ENCODE measurements at regions not wholly inside any gene's neighbourhood (a gene's known extent, or its start where the extent isn't known, plus 50 kb on each side); places are given as distances from the start of the nearest gene placed in this dataset.

DNA sequence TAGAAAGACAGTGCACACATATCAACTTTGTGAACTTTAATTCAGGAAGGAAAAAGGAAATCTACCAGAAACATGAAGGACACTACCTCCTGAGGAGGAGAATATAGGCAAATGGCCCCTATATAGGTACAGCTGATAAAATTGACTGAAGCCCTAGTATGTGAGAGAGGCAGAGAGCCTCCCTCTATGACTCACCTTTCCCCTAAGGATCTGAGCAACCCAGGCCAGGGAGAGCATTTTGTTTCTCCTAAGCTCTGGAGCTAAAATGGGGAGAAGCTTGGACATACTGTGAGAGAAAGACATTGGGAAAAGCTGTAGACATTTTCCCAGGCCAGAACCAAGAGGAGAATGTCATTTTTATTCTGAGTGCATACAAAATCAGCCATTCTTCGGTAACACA lies 303.5 kb downstream of the AHR start:
- ATAC-seq (replicated peaks): no peak
- no peak overlapping the region for H3K27ac Mint-ChIP-seq

GRCh38 chr7:17608114-17608833 lies 309.8 kb downstream of the AHR start:
- no peak for ATAC-seq (replicated peaks)
- DNase-seq: no peak
- no peak overlapping the region for H3K4me3 Mint-ChIP-seq
- H3K4me1 Mint-ChIP-seq (ENCODE audit: low read depth in 2 of 2): no peaks in the 10 kb centered on the region
- H3K9me3 Mint-ChIP-seq: peaks cover 2 to 6% of the 10 kb centered on the region in 2 donors
- H3K36me3 Mint-ChIP-seq (ENCODE audit: insufficient read depth): no peaks in the 10 kb centered on the region
- no peak overlapping the region for H3K27ac Mint-ChIP-seq
- peaks cover 25 to 41% of the 10 kb centered on the region in 2 donors for H3K27me3 Mint-ChIP-seq

More for the DNA sequence above, 303.5 kb downstream of the AHR start:
- H3K4me3 Mint-ChIP-seq: no peak overlapping the region
- H3K9me3 Mint-ChIP-seq: peaks cover 2 to 6% of the 10 kb centered on the region in 2 donors
- DNase-seq: no peak
- no peaks in the 10 kb centered on the region for H3K4me1 Mint-ChIP-seq (ENCODE audit: low read depth in 2 of 2)
- peaks cover 33 to 44% of the 10 kb centered on the region in 2 donors for H3K27me3 Mint-ChIP-seq
- no peaks in the 10 kb centered on the region for H3K36me3 Mint-ChIP-seq (ENCODE audit: insufficient read depth)

DNA sequence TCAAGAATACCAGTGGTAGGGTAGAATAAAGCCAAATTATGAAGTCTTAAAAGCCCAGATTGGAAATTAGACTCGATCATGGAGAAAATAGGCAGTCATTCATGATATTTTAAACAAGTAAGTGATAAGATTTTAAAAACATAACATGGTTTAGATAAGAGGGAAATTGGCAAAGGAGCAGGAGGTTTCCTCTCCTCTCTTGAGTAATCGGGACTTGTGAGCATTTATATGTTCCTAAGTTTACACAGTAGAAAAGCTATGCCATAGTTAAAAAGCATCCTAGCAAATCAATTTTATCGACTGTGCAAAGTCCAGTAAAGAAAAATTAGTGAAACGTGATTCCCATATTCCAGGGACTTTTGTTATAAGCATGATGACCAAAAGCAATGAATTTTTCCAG lies 313.2 kb downstream of the AHR start:
- Mint-ChIP-seq H3K9me3 (peaks cover 0 to 1% of the 10 kb centered on the region in 2 donors), H3K4me3 (no peak overlapping the region), H3K36me3 (ENCODE audit: insufficient read depth) (no peaks in the 10 kb centered on the region), H3K27ac (no peak overlapping the region), H3K27me3 (peaks cover 0 to 7% of the 10 kb centered on the region in 2 donors), H3K4me1 (ENCODE audit: low read depth in 2 of 2) (no peaks in the 10 kb centered on the region)
- ATAC-seq (replicated peaks): no peak
- no peak for DNase-seq

- H3K27ac Mint-ChIP-seq: no peak overlapping the region
- peaks cover 0 to 8% of the 10 kb centered on the region in 2 donors for H3K27me3 Mint-ChIP-seq
- ATAC-seq (replicated peaks) (no peak), DNase-seq (no peak)
- H3K36me3 Mint-ChIP-seq (ENCODE audit: insufficient read depth): no peaks in the 10 kb centered on the region
- H3K4me1 Mint-ChIP-seq (ENCODE audit: low read depth in 2 of 2): peaks cover 0 to 3% of the 10 kb centered on the region in 2 donors
- no peak overlapping the region for H3K4me3 Mint-ChIP-seq
- H3K9me3 Mint-ChIP-seq: peaks cover 0 to 1% of the 10 kb centered on the region in 2 donors
Measured at GRCh38 chr7:17613338-17614041, 315.0 kb downstream of the AHR start.

- no peak overlapping the region for H3K4me3 Mint-ChIP-seq
- no peak for DNase-seq
- peaks cover 0 to 8% of the 10 kb centered on the region in 2 donors for H3K27me3 Mint-ChIP-seq
Measured at GRCh38 chr7:17617380-17617779, 318.9 kb downstream of the AHR start.

DNA sequence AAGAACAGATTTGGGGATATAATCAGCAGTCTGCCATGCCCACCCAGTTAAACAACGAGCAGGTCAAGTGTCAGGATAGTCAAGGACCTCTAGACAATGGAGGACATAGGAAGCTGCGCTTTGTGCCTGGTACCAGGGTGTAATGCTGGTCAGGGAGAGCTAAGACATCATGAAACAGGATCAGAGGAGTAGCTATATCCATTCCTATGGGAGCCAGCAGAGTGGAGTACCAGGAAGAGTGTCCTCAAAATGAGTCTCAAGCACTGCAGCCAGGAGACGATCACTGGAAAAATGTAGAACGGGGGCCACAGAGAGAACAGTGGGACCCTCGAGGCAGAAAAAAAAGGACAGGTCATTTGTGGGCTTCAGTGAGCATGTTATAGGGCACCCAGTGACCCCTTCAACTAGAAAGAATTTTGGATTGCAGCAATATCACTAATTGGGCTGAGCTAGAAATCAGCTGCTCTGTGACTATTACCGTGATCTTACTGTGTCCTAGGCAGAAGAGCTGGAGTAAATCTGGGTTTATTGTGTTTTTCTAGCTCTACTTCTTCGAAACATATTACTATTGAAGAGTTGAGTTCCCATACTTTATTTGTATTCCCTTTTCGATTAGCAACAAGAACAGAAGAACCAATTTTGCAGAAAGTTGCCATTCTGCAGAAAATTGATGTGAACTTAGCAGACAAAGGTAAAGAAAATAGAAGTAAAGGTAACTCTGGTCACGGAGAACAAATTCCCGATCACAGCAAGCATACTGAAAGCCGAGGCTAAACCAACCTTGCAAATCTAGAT lies 319.6 kb downstream of the AHR start:
- Mint-ChIP-seq H3K4me1 (ENCODE audit: low read depth in 2 of 2) (peaks cover 0 to 3% of the 10 kb centered on the region in 2 donors), H3K9me3 (peaks cover 0 to 1% of the 10 kb centered on the region in 2 donors), H3K36me3 (ENCODE audit: insufficient read depth) (no peaks in the 10 kb centered on the region), H3K27ac (no peak overlapping the region), H3K27me3 (peaks cover 0 to 8% of the 10 kb centered on the region in 2 donors), H3K4me3 (no peak overlapping the region)
- ATAC-seq (replicated peaks) (no peak), DNase-seq (no peak)

More at GRCh38 chr7:17617380-17617779, 318.9 kb downstream of the AHR start:
- peaks cover 0 to 3% of the 10 kb centered on the region in 2 donors for H3K4me1 Mint-ChIP-seq (ENCODE audit: low read depth in 2 of 2)
- ATAC-seq (replicated peaks): no peak
- H3K27ac Mint-ChIP-seq: no peak overlapping the region
- peaks cover 0 to 1% of the 10 kb centered on the region in 2 donors for H3K9me3 Mint-ChIP-seq
- no peaks in the 10 kb centered on the region for H3K36me3 Mint-ChIP-seq (ENCODE audit: insufficient read depth)

- no peak for ATAC-seq (replicated peaks)
- H3K4me3 Mint-ChIP-seq: no peak overlapping the region
- no peak for DNase-seq
- peaks cover 0 to 3% of the 10 kb centered on the region in 2 donors for H3K4me1 Mint-ChIP-seq (ENCODE audit: low read depth in 2 of 2)
- H3K9me3 Mint-ChIP-seq: peaks cover 0 to 1% of the 10 kb centered on the region in 2 donors
- no peak overlapping the region for H3K27ac Mint-ChIP-seq
- H3K36me3 Mint-ChIP-seq (ENCODE audit: insufficient read depth): no peaks in the 10 kb centered on the region
- H3K27me3 Mint-ChIP-seq: peaks cover 0 to 8% of the 10 kb centered on the region in 2 donors
Measured at GRCh38 chr7:17618652-17618974, 320.2 kb downstream of the AHR start.

- Mint-ChIP-seq H3K36me3 (ENCODE audit: insufficient read depth) (no peaks in the 10 kb centered on the region), H3K4me3 (no peak overlapping the region)
- no peak for DNase-seq
Measured at GRCh38 chr7:17619196-17619818, 320.9 kb downstream of the AHR start.

DNA sequence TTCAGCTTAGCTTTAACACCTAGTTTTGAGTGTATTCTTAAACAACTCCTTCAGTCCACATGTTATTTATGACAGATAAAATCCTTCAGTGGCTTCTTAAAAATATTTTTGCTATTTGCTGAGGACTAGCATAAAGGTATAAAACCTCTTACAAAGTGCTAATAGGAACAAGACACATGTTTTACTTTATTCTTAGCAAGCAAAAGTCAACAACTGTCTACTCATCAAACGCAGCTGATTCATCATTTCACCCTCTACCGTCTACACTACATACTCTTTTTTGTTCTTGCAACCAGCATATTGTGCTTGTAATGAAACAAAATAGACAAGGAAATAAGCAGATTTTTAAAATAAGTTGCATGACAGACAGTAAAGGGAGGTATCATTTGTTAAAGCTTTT lies 319.7 kb downstream of the SNX13 start:
- Mint-ChIP-seq H3K4me1 (ENCODE audit: low read depth in 2 of 2) (peaks cover 0 to 3% of the 10 kb centered on the region in 2 donors), H3K9me3 (no peaks in the 10 kb centered on the region), H3K27me3 (peaks cover 0 to 8% of the 10 kb centered on the region in 2 donors), H3K4me3 (no peak overlapping the region), H3K36me3 (ENCODE audit: insufficient read depth) (no peaks in the 10 kb centered on the region), H3K27ac (no peak overlapping the region)
- no peak for DNase-seq
- ATAC-seq (replicated peaks): no peak

More at GRCh38 chr7:17619196-17619818, 320.9 kb downstream of the AHR start:
- Mint-ChIP-seq H3K9me3 (no peaks in the 10 kb centered on the region), H3K27me3 (peaks cover 0 to 8% of the 10 kb centered on the region in 2 donors), H3K27ac (no peak overlapping the region), H3K4me1 (ENCODE audit: low read depth in 2 of 2) (peaks cover 0 to 3% of the 10 kb centered on the region in 2 donors)
- ATAC-seq (replicated peaks): no peak

GRCh38 chr7:17622451-17622850 lies 317.8 kb downstream of the SNX13 start:
- no peak for ATAC-seq (replicated peaks)
- H3K36me3 Mint-ChIP-seq (ENCODE audit: insufficient read depth): no peaks in the 10 kb centered on the region
- H3K27me3 Mint-ChIP-seq: peaks cover 0 to 6% of the 10 kb centered on the region in 2 donors
- no peak overlapping the region for H3K4me3 Mint-ChIP-seq
- peaks cover 0 to 3% of the 10 kb centered on the region in 2 donors for H3K4me1 Mint-ChIP-seq (ENCODE audit: low read depth in 2 of 2)
- H3K27ac Mint-ChIP-seq: no peak overlapping the region
- DNase-seq: no peak
- no peaks in the 10 kb centered on the region for H3K9me3 Mint-ChIP-seq

GRCh38 chr7:17623546-17624185 lies 316.6 kb downstream of the SNX13 start:
- Mint-ChIP-seq H3K27ac (no peak overlapping the region), H3K4me1 (ENCODE audit: low read depth in 2 of 2) (no peaks in the 10 kb centered on the region), H3K27me3 (no peaks in the 10 kb centered on the region), H3K36me3 (ENCODE audit: insufficient read depth) (no peaks in the 10 kb centered on the region), H3K4me3 (no peak overlapping the region), H3K9me3 (no peaks in the 10 kb centered on the region)
- ATAC-seq (replicated peaks): no peak
- DNase-seq: no peak

- no peaks in the 10 kb centered on the region for H3K36me3 Mint-ChIP-seq (ENCODE audit: insufficient read depth)
- no peaks in the 10 kb centered on the region for H3K9me3 Mint-ChIP-seq
- DNase-seq (no peak), ATAC-seq (replicated peaks) (no peak)
- no peak overlapping the region for H3K27ac Mint-ChIP-seq
- H3K4me3 Mint-ChIP-seq: no peak overlapping the region
- H3K4me1 Mint-ChIP-seq (ENCODE audit: low read depth in 2 of 2): no peaks in the 10 kb centered on the region
- no peaks in the 10 kb centered on the region for H3K27me3 Mint-ChIP-seq
Measured at GRCh38 chr7:17624379-17624778, 315.9 kb downstream of the SNX13 start.

GRCh38 chr7:17625043-17625442 lies 315.3 kb downstream of the SNX13 start:
- ATAC-seq (replicated peaks) (no peak), DNase-seq (no peak)
- Mint-ChIP-seq H3K4me1 (ENCODE audit: low read depth in 2 of 2) (no peaks in the 10 kb centered on the region), H3K36me3 (ENCODE audit: insufficient read depth) (no peaks in the 10 kb centered on the region), H3K27me3 (no peaks in the 10 kb centered on the region), H3K4me3 (no peak overlapping the region), H3K9me3 (no peaks in the 10 kb centered on the region), H3K27ac (no peak overlapping the region)

Measured in effector memory CD8-positive, alpha-beta T cell (primary cell).